Parathyroid adenoma (tissue), 2 donors: ENCODE measurements at regions not wholly inside any gene's neighbourhood (a gene's known extent, or its start where the extent isn't known, plus 50 kb on each side); places are given as distances from the start of the nearest gene placed in this dataset.

Source experiments
- H2AFZ ChIP-seq: fragments of 300-600 bp; sonication (generic); one replicate; pipeline ENCODE4 v1.7.0; 2017; ENCODE audit warnings: antibody characterized with exemption, mild to moderate bottlenecking
- H3K27ac ChIP-seq: fragments of 300-600 bp; sonication (generic); one replicate; pipeline ENCODE4 v1.7.0; 2017
- H3K27me3 ChIP-seq: fragments of 300-600 bp; sonication (generic); one replicate; pipeline ENCODE4 v1.7.0; 2017; ENCODE audit warnings: low read length; ENCODE audit not compliant: control insufficient read depth, insufficient read depth
- H3K36me3 ChIP-seq: fragments of 300-600 bp; sonication (generic); one replicate; pipeline ENCODE4 v1.7.0; 2017; ENCODE audit warnings: low read length; ENCODE audit not compliant: control insufficient read depth, insufficient read depth
- H3K4me1 ChIP-seq: fragments of 300-600 bp; sonication (generic); one replicate; pipeline ENCODE4 v1.7.0; 2017; ENCODE audit warnings: control low read depth
- H3K4me2 ChIP-seq: fragments of 300-600 bp; sonication (generic); one replicate; pipeline ENCODE4 v1.7.0; 2017; ENCODE audit warnings: low read length
- H3K4me3 ChIP-seq: fragments of 300-600 bp; sonication (generic); one replicate; pipeline ENCODE4 v1.7.0; 2017; ENCODE audit warnings: low read depth, low read length
- H3K79me2 ChIP-seq: fragments of 300-600 bp; sonication (generic); one replicate; pipeline ENCODE4 v1.7.0; 2017; ENCODE audit warnings: control low read depth
- H3K9ac ChIP-seq: fragments of 300-600 bp; sonication (generic); one replicate; pipeline ENCODE4 v1.7.0; 2017; ENCODE audit warnings: mild to moderate bottlenecking
- H3K9me3 ChIP-seq: fragments of 300-600 bp; sonication (generic); one replicate; pipeline ENCODE4 v1.7.0; 2017; ENCODE audit warnings: low read length; ENCODE audit not compliant: control insufficient read depth
- TF ChIP-seq, protein P1 (sequence below): fragments of 300-600 bp; sonication (generic); IDR thresholded peaks from one replicate; pipeline ENCODE4 v1.7.0; 2017; ENCODE audit warnings: antibody characterized with exemption, mild to moderate bottlenecking
- donor health status: primary hyperparathyroidism.

GRCh38 chr11:70878366-70878765 lies 374.0 kb downstream of the SHANK2 start:
- Histone ChIP-seq H3K9ac (no peak overlapping the region), H3K4me1 (no peaks in the 10 kb centered on the region), H3K4me2 (no peak overlapping the region)

DNA sequence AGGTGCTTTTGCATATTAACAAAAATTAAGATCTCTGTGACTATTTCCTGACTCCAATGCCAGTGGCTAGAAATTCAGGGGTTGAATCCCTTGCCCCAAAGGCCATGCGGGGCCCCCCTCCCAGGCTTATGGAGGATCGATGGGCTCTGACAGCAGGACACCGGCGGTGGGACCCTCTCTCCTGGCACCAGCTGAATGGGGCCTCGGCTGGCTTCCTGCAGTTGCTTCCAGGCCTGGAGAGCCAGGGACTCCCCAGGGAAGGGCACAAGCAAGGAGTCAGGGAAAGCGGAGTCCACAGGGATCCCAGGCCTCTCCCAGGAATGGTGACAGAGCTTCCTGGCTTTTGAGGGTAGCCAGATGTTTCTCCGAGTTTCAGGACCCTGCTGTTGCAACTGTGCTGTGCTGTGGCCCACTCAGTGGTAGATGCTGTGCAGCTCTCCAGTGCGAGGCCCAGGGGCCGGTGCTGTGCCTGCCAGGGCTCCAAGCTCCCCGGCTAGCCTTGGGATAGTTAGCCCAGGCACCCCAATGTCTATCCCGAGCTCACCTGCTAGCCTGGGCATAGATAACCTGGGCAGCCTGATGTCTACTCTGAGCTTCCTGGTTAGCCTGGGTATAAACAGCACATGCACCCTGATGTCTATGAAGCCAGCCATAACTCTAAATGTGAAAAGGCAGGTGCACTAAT lies 372.6 kb downstream of the SHANK2 start:
- Histone ChIP-seq H3K4me3 (no peak overlapping the region), H3K4me2 (no peak overlapping the region), H3K27ac (no peak overlapping the region), H3K9me3 (no peaks in the 10 kb centered on the region), H3K9ac (no peak overlapping the region), H3K27me3 (no peaks in the 10 kb centered on the region), H3K4me1 (no peaks in the 10 kb centered on the region), H3K79me2 (no peaks in the 10 kb centered on the region), H2AFZ (no peak overlapping the region), H3K36me3 (no peaks in the 10 kb centered on the region)
- TF ChIP-seq, protein P1, sequence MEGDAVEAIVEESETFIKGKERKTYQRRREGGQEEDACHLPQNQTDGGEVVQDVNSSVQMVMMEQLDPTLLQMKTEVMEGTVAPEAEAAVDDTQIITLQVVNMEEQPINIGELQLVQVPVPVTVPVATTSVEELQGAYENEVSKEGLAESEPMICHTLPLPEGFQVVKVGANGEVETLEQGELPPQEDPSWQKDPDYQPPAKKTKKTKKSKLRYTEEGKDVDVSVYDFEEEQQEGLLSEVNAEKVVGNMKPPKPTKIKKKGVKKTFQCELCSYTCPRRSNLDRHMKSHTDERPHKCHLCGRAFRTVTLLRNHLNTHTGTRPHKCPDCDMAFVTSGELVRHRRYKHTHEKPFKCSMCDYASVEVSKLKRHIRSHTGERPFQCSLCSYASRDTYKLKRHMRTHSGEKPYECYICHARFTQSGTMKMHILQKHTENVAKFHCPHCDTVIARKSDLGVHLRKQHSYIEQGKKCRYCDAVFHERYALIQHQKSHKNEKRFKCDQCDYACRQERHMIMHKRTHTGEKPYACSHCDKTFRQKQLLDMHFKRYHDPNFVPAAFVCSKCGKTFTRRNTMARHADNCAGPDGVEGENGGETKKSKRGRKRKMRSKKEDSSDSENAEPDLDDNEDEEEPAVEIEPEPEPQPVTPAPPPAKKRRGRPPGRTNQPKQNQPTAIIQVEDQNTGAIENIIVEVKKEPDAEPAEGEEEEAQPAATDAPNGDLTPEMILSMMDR = no peak

More at GRCh38 chr11:70878366-70878765, 374.0 kb downstream of the SHANK2 start:
- H3K4me3 ChIP-seq = no peak overlapping the region
- H3K79me2 ChIP-seq = no peaks in the 10 kb centered on the region
- H2AFZ ChIP-seq = no peak overlapping the region
- H3K36me3 ChIP-seq = no peaks in the 10 kb centered on the region
- H3K27me3 ChIP-seq = no peaks in the 10 kb centered on the region
- H3K27ac ChIP-seq = no peak overlapping the region
- no peaks in the 10 kb centered on the region for H3K9me3 ChIP-seq
- TF ChIP-seq, protein P1 = no peak

DNA sequence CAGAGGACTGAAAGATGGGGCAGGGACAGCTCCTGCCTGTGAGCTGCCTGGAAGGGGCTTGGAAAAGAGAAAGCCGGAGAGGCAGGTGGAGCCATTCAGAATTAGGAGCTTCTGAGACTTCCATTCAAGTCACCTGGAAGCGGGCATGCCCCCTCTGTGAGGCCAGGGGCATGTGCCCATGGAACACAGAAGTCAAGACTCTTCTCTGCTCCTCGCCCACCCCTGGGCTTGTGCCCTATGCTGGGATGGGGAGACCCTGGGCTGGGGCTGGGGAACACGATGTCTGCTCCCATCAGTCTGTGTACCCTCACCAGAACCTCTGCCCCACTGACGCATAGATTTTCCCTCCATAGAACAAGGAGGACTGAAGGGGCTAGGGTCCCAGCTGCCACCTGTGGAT lies 372.0 kb downstream of the SHANK2 start:
- no peak overlapping the region for H2AFZ ChIP-seq
- H3K4me2 ChIP-seq = no peak overlapping the region
- H3K9me3 ChIP-seq = no peaks in the 10 kb centered on the region
- H3K9ac ChIP-seq = no peak overlapping the region
- no peaks in the 10 kb centered on the region for H3K79me2 ChIP-seq
- TF ChIP-seq, protein P1 = no peak
- no peak overlapping the region for H3K4me3 ChIP-seq
- H3K27me3 ChIP-seq = no peaks in the 10 kb centered on the region
- no peak overlapping the region for H3K27ac ChIP-seq
- no peaks in the 10 kb centered on the region for H3K4me1 ChIP-seq
- H3K36me3 ChIP-seq = no peaks in the 10 kb centered on the region

- H3K9me3 ChIP-seq = no peaks in the 10 kb centered on the region
- H3K79me2 ChIP-seq = no peaks in the 10 kb centered on the region
- H2AFZ ChIP-seq = no peak overlapping the region
- H3K4me3 ChIP-seq = no peak overlapping the region
- no peaks in the 10 kb centered on the region for H3K36me3 ChIP-seq
- H3K4me2 ChIP-seq = no peak overlapping the region
- TF ChIP-seq, protein P1 = no peak
- H3K4me1 ChIP-seq = no peaks in the 10 kb centered on the region
- no peak overlapping the region for H3K27ac ChIP-seq
- no peaks in the 10 kb centered on the region for H3K27me3 ChIP-seq
- no peak overlapping the region for H3K9ac ChIP-seq
These were observed 370.2 kb downstream of the SHANK2 start for GRCh38 chr11:70881948-70882715.
